HCT116 (cell line): ENCODE measurements at regions not wholly inside any gene's neighbourhood (a gene's known extent, or its start where the extent isn't known, plus 50 kb on each side); places are given as distances from the start of the nearest gene placed in this dataset.

Experiments
- ATAC-seq: fragments of 200-7000 bp; cut with Tn5 transposase; 2 replicates; pipeline ENCODE4 v1.9.1; 2020; ENCODE audit warnings: mild to moderate bottlenecking, moderate library complexity
- BruUV-seq: library from RNA; stranded (reverse); fragments of 400-500 nt; replicated peaks from 2 replicates; lab custom pipeline; 2021; lab: Mats Ljungman, UMichigan
- CTCF ChIA-PET: fragments of 300-600 bp; sonication (Branson Sonifier 250); formaldehyde crosslinking; loops from one replicate; lab custom pipeline; 2021; ENCODE audit warnings: antibody characterized with exemption; lab: Charles Lee
- POLR2A ChIA-PET: fragments of 300-600, 350-600 bp; sonication (Branson Sonifier 250); formaldehyde crosslinking; loops from one replicate; lab custom pipeline; 2021; ENCODE audit warnings: antibody characterized with exemption; lab: Charles Lee
- RAD21 ChIA-PET, 2 experiments: fragments of 300-600 bp; sonication (Branson Sonifier 250); formaldehyde crosslinking; loops; one replicate each; lab custom pipeline; 2023; ENCODE audit warnings: low total read pairs in 2 of 2; ENCODE audit not compliant: uncharacterized antibody in 2 of 2, unreplicated experiment in 2 of 2, low non-redundant PET in 1 of 2; lab: Charles Lee
- DNase-seq: peaks from one replicate; pipeline ENCODE4 v3.0.0-alpha.2; 2010; ENCODE audit warnings: low read depth, low spot score
- H2AFZ ChIP-seq: fragments of 200-600 bp; shearing (Covaris generic), sonication (generic); 2 replicates; pipeline ENCODE4 v1.6.1; 2017; ENCODE audit warnings: low read depth, mixed run types, mixed read lengths, antibody characterized with exemption, low read length; ENCODE audit not compliant: poor library complexity, severe bottlenecking
- H3K27ac ChIP-seq: 2 replicates; pipeline ENCODE4 v1.5.1; 2012; ENCODE audit warnings: low read depth, low read length
- H3K27me3 ChIP-seq: fragments of 200-600 bp; sonication (generic); 2 replicates; pipeline ENCODE4 v1.6.1; 2016; ENCODE audit warnings: mixed run types, low read length, mixed read lengths; ENCODE audit not compliant: insufficient read depth
- H3K36me3 ChIP-seq, 2 experiments: fragments of 200-500 bp in 1 of 2; fragments of 200-600 bp in 1 of 2; sonication (Bioruptor generic) in 1 of 2; sonication (generic) in 1 of 2; 2 replicates each; pipeline versions ENCODE4 v1.5.1 to v1.6.1; 2014 to 2016; ENCODE audit warnings: low read length in 2 of 2, inconsistent platforms in 1 of 2, mixed read lengths in 1 of 2, mixed run types in 1 of 2; ENCODE audit not compliant: insufficient read depth in 2 of 2, control insufficient read depth in 1 of 2
- H3K4me1 ChIP-seq, 2 experiments: fragments of 200-600 bp in 1 of 2; sonication (generic) in 1 of 2; 2 replicates each; pipeline versions ENCODE4 v1.5.1 to v1.6.1; 2012 to 2017; ENCODE audit warnings: low read length in 2 of 2, inconsistent platforms in 1 of 2, mild to moderate bottlenecking in 1 of 2, mixed read lengths in 1 of 2, mixed run types in 1 of 2, moderate library complexity in 1 of 2; ENCODE audit not compliant: insufficient read depth in 2 of 2, control insufficient read depth in 1 of 2
- H3K4me2 ChIP-seq: fragments of 200-600 bp; sonication (generic); 2 replicates; pipeline ENCODE4 v1.6.1; 2017; ENCODE audit warnings: mixed run types, low read length, mixed read lengths
- H3K4me3 ChIP-seq, 2 experiments: fragments of 200-600 bp in 1 of 2; sonication (generic) in 1 of 2; replicated peaks in 1 of 2; 2 replicates each; pipeline ENCODE4 v1.5.1; 2011 to 2016; ENCODE audit warnings: low read length in 2 of 2, control low read depth in 1 of 2, low read depth in 1 of 2, mild to moderate bottlenecking in 1 of 2, mixed read lengths in 1 of 2, mixed run types in 1 of 2
- H3K79me2 ChIP-seq: fragments of 200-600 bp; sonication (generic); 2 replicates; pipeline ENCODE4 v1.6.1; 2017; ENCODE audit warnings: mild to moderate bottlenecking, mixed run types, low read length, moderate library complexity, mixed read lengths; ENCODE audit not compliant: insufficient read depth
- H3K9ac ChIP-seq: fragments of 200-600 bp; sonication (generic); 2 replicates; pipeline ENCODE4 v1.6.1; 2016; ENCODE audit warnings: low read length, mixed read lengths
- H3K9me2 ChIP-seq: fragments of 200-600 bp; sonication (generic), shearing (Covaris generic); 2 replicates; pipeline ENCODE4 v1.6.1; 2017; ENCODE audit warnings: mixed run types, mild to moderate bottlenecking, moderate library complexity; ENCODE audit not compliant: insufficient read depth
- H3K9me3 ChIP-seq, 2 experiments: fragments of 200-500 bp in 1 of 2; fragments of 200-600 bp in 1 of 2; sonication (Bioruptor generic) in 1 of 2; sonication (generic) in 1 of 2; 2 replicates each; pipeline ENCODE4 v1.6.1; 2014 to 2017; ENCODE audit warnings: low read length in 2 of 2, mixed read lengths in 2 of 2, inconsistent platforms in 1 of 2, low read depth in 1 of 2, mild to moderate bottlenecking in 1 of 2, mixed run types in 1 of 2, moderate library complexity in 1 of 2; ENCODE audit not compliant: control insufficient read depth in 1 of 2, insufficient read depth in 1 of 2
- H4K20me1 ChIP-seq: fragments of 200-600 bp; sonication (generic), shearing (Covaris generic); 2 replicates; pipeline ENCODE4 v1.6.1; 2017; ENCODE audit warnings: mixed run types, mild to moderate bottlenecking, moderate library complexity; ENCODE audit not compliant: insufficient read depth
- ATF3 ChIP-seq: IDR thresholded peaks from 2 replicates; pipeline ENCODE4 v1.6.1; 2012
- CBX3 ChIP-seq: IDR thresholded peaks from 2 replicates; pipeline ENCODE4 v1.6.1; 2012; ENCODE audit warnings: low read depth
- CEBPB ChIP-seq: IDR thresholded peaks from 2 replicates; pipeline ENCODE4 v1.6.1; 2012; ENCODE audit warnings: low read depth
- EGR1 ChIP-seq: IDR thresholded peaks from 2 replicates; pipeline ENCODE4 v1.6.1; 2012; ENCODE audit warnings: low read depth
- EZH2 ChIP-seq: fragments of 200-600 bp; sonication (generic); IDR thresholded peaks from 2 replicates; pipeline ENCODE4 v1.6.1; 2017; ENCODE audit warnings: antibody characterized with exemption, mixed run types
- RAD21 ChIP-seq: IDR thresholded peaks from 2 replicates; pipeline ENCODE4 v1.6.1; 2012; ENCODE audit warnings: low read depth, mild to moderate bottlenecking
- SP1 ChIP-seq: IDR thresholded peaks from 2 replicates; pipeline ENCODE4 v1.6.1; 2012; ENCODE audit warnings: low read depth
- SRF ChIP-seq: IDR thresholded peaks from 2 replicates; pipeline ENCODE4 v1.6.1; 2012; ENCODE audit warnings: low read depth
- YY1 ChIP-seq: IDR thresholded peaks from 2 replicates; pipeline ENCODE4 v1.6.1; 2011; ENCODE audit warnings: low read length, low read depth, moderate library complexity, mild to moderate bottlenecking; ENCODE audit not compliant: insufficient replicate concordance; ENCODE audit errors: extremely low read depth
- ZFX ChIP-seq: fragments of 450-650 bp; IDR thresholded peaks from 2 replicates; pipeline ENCODE4 v1.6.1; 2017
- ZNF274 ChIP-seq: fragments of 200-500 bp; sonication (Bioruptor generic); IDR thresholded peaks from 2 replicates; pipeline ENCODE4 v1.6.1; 2014; ENCODE audit warnings: mild to moderate bottlenecking, low read depth, low read length, inconsistent platforms
- intact Hi-C: fragments of 100-400 bp; cut with micrococcal nuclease; formaldehyde crosslinking; loops from 2 replicates; pipeline ENCODE4 v1.10.0; 2022
- TF ChIP-seq, protein P1 (sequence below): IDR thresholded peaks from 2 replicates; pipeline ENCODE4 v1.6.1; 2012
- TF ChIP-seq, protein P2 (sequence below): IDR thresholded peaks from 2 replicates; pipeline ENCODE4 v1.6.1; 2011; ENCODE audit warnings: mild to moderate bottlenecking, low read length, moderate library complexity; ENCODE audit not compliant: insufficient replicate concordance; ENCODE audit errors: extremely low read depth

DNA sequence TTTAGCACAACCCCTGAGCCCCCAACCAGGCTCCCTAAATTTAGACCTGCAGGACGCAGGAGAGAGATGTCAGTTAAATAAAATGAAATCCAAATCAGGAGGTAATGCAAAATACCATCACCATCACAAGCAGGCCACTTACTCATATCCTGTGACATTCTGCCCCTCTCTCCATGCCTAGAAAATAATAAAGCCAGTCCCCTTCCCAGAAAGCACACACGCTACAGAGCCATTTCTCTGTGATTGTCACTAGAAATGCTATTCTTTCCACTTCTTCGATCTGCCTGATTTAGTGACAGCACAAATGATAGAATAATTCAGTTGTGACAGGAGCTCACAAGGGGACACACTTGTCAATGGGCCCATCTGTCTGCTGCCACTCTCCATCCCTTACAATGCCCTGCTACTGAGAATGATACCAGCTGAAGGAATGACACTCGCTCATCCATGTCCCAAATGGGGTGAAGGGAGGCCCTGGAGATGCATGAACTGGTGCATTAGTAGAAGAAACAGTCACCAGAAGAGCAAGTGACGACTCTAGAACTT lies 272.1 kb downstream of the SP3 start:
- intact Hi-C loops = no loop called here
- Histone ChIP-seq H2AFZ (no peak overlapping the region), H3K4me1 (no peaks in the 10 kb centered on the region), H3K27ac (no peak overlapping the region), H3K9me3 (no peaks in the 10 kb centered on the region), H3K4me3 (no peak overlapping the region), H3K79me2 (no peaks in the 10 kb centered on the region), H4K20me1 (no peaks in the 10 kb centered on the region; the same call in 1 of the 2 replicates), H3K27me3 (no peaks in the 10 kb centered on the region), H3K36me3 (no peaks in the 10 kb centered on the region; a peak in 1 of 4 replicates), H3K4me2 (no peak overlapping the region), H3K9me2 (no peaks in the 10 kb centered on the region), H3K9ac (no peak overlapping the region)
- no TSS peak for BruUV-seq
- no peak for TF ChIP-seq CBX3
- TF ChIP-seq, protein P1, sequence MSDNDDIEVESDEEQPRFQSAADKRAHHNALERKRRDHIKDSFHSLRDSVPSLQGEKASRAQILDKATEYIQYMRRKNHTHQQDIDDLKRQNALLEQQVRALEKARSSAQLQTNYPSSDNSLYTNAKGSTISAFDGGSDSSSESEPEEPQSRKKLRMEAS = no peak
- no peak for TF ChIP-seq ZFX
- TF ChIP-seq SRF = no peak
- no peak for TF ChIP-seq RAD21
- ATAC-seq (no peak), DNase-seq (no peak)
- POLR2A ChIA-PET = no interaction called here
- RAD21 ChIA-PET = no interaction called here
- CTCF ChIA-PET = no interaction called here

GRCh38 chr2:173696274-173696673 lies 268.9 kb downstream of the SP3 start:
- H3K4me2 ChIP-seq = no peak overlapping the region
- intact Hi-C loops = no loop called here
- no peaks in the 10 kb centered on the region for H3K4me1 ChIP-seq
- no peak overlapping the region for H2AFZ ChIP-seq
- DNase-seq = no peak
- H3K9me2 ChIP-seq = no peaks in the 10 kb centered on the region
- H3K27me3 ChIP-seq = no peaks in the 10 kb centered on the region
- H4K20me1 ChIP-seq = no peaks in the 10 kb centered on the region; the same call in 1 of the 2 replicates
- no peak overlapping the region for H3K9ac ChIP-seq
- RAD21 ChIA-PET = no interaction called here
- BruUV-seq = no TSS peak
- ATAC-seq = no peak
- H3K27ac ChIP-seq = no peak overlapping the region
- H3K79me2 ChIP-seq = no peaks in the 10 kb centered on the region
- no peak overlapping the region for H3K4me3 ChIP-seq
- TF ChIP-seq ZNF274 (no peak), ATF3 (no peak), YY1 (no peak), EGR1 (no peak), RAD21 (no peak), EZH2 (no peak), SP1 (no peak), CEBPB (no peak), CBX3 (no peak), ZFX (no peak)
- TF ChIP-seq, protein P2, sequence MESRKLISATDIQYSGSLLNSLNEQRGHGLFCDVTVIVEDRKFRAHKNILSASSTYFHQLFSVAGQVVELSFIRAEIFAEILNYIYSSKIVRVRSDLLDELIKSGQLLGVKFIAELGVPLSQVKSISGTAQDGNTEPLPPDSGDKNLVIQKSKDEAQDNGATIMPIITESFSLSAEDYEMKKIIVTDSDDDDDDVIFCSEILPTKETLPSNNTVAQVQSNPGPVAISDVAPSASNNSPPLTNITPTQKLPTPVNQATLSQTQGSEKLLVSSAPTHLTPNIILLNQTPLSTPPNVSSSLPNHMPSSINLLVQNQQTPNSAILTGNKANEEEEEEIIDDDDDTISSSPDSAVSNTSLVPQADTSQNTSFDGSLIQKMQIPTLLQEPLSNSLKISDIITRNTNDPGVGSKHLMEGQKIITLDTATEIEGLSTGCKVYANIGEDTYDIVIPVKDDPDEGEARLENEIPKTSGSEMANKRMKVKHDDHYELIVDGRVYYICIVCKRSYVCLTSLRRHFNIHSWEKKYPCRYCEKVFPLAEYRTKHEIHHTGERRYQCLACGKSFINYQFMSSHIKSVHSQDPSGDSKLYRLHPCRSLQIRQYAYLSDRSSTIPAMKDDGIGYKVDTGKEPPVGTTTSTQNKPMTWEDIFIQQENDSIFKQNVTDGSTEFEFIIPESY = no peak
- TF ChIP-seq, all 23 proteins: peak for 0
- CTCF ChIA-PET = no interaction called here
- no peaks in the 10 kb centered on the region for H3K9me3 ChIP-seq
- POLR2A ChIA-PET = no interaction called here
- H3K36me3 ChIP-seq = no peaks in the 10 kb centered on the region; a peak in 1 of 4 replicates
